Prostate gland (tissue), 2 donors: ENCODE measurements at regions not wholly inside any gene's neighbourhood (a gene's known extent, or its start where the extent isn't known, plus 50 kb on each side); places are given as distances from the start of the nearest gene placed in this dataset.

ENCODE experiments used
- CTCF ChIP-seq, 4 experiments: fragments of 200-600 bp in 2 of 4; fragments of 450-650 bp in 2 of 4; sonication (generic) in 2 of 4; IDR thresholded peaks; 1 replicate in 3 of 4; 2 replicates in 1 of 4; pipeline ENCODE4 v1.5.1; 2016 to 2019; ENCODE audit warnings: antibody characterized with exemption in 4 of 4, mild to moderate bottlenecking in 2 of 4, moderate library complexity in 2 of 4
- POLR2AphosphoS5 ChIP-seq: sonication (generic); formaldehyde crosslinking; IDR thresholded peaks from one replicate; pipeline ENCODE4 v1.6.1; 2017; ENCODE audit warnings: antibody characterized with exemption

- no peak for TF ChIP-seq CTCF (IDR thresholded peaks at IDR 0.05)
- TF ChIP-seq POLR2AphosphoS5: no peak
Observed at GRCh38 chr22:48513446-48513845, 1314.2 kb downstream of the BRD1 start.
